GM13977 (cell line): ENCODE measurements at regions not wholly inside any gene's neighbourhood (a gene's known extent, or its start where the extent isn't known, plus 50 kb on each side); places are given as distances from the start of the nearest gene placed in this dataset.

Experiments used
- DNase-seq: peaks from one replicate; pipeline ENCODE4 v3.0.0; 2012; ENCODE audit warnings: low spot score
- CTCF ChIP-seq: IDR thresholded peaks from 2 replicates; pipeline ENCODE4 v1.5.1; 2012; ENCODE audit warnings: mild to moderate bottlenecking, control low read depth; ENCODE audit not compliant: insufficient read depth; ENCODE audit errors: extremely low read depth, missing control alignments
- in situ Hi-C: fragments of 300-500 bp; cut with MboI; formaldehyde crosslinking; loops from one replicate; pipeline ENCODE4 v1.12.0; 2022; ENCODE audit warnings: low sequenced_read_pairs, low pct_unique_long_range_greater_than_20kb, mixed read lengths, inconsistent platforms; ENCODE audit not compliant: unreplicated experiment

- peak; percentile 36 for TF ChIP-seq CTCF
- in situ Hi-C loops = no loop called here
- DNase-seq = no peak
These were observed 205.1 kb upstream of the MRPS30 start for GRCh38 chr5:44603496-44604272.

GRCh38 chr5:44574678-44575077 lies 185.5 kb upstream of the FGF10 start:
- DNase-seq = no peak
- TF ChIP-seq CTCF = no peak
- in situ Hi-C loops = no loop called here

- TF ChIP-seq CTCF = no peak
- no peak for DNase-seq
- in situ Hi-C loops = no loop called here
These were observed 179.3 kb upstream of the FGF10 start for GRCh38 chr5:44568519-44568918.

GRCh38 chr5:44565902-44566301 lies 176.7 kb upstream of the FGF10 start:
- DNase-seq = no peak
- in situ Hi-C loops = no loop called here
- TF ChIP-seq CTCF = no peak

GRCh38 chr5:44565360-44565759 lies 176.1 kb upstream of the FGF10 start:
- DNase-seq = no peak
- TF ChIP-seq CTCF = no peak
- in situ Hi-C loops = no loop called here

GRCh38 chr5:44546286-44546685 lies 157.1 kb upstream of the FGF10 start:
- in situ Hi-C loops = loop anchor here (25.0 kb wide), 1 partner anchor 241 kb away; no protein-coding TSS in a partner anchor
- DNase-seq = no peak
- TF ChIP-seq CTCF = no peak
